Liver (tissue), 3 donors: ENCODE measurements at regions not wholly inside any gene's neighbourhood (a gene's known extent, or its start where the extent isn't known, plus 50 kb on each side); places are given as distances from the start of the nearest gene placed in this dataset.

Source experiments
- ATF3 ChIP-seq: IDR thresholded peaks from 2 replicates; pipeline ENCODE4 v1.6.1; 2016; ENCODE audit warnings: antibody characterized with exemption
- CTCF ChIP-seq: fragments of 150-350 bp; IDR thresholded peaks from 2 replicates; pipeline ENCODE4 v1.5.1; 2017; ENCODE audit warnings: improper control_type of control experiment, low read depth, low read length; ENCODE audit not compliant: missing input control
- EGR1 ChIP-seq, 2 donors: IDR thresholded peaks; 2 replicates each; pipeline ENCODE4 v1.6.1; 2016 to 2018; ENCODE audit warnings: antibody characterized with exemption in 2 of 2, low read depth in 2 of 2
- FOXA1 ChIP-seq: IDR thresholded peaks from 2 replicates; pipeline ENCODE4 v1.6.1; 2016; ENCODE audit warnings: antibody characterized with exemption
- JUND ChIP-seq, 2 donors: IDR thresholded peaks; 2 replicates each; pipeline ENCODE4 v1.6.1; 2016; ENCODE audit warnings: antibody characterized with exemption in 2 of 2
- MAX ChIP-seq: IDR thresholded peaks from 2 replicates; pipeline ENCODE4 v1.6.1; 2016; ENCODE audit warnings: antibody characterized with exemption
- NR2F2 ChIP-seq: IDR thresholded peaks from 2 replicates; pipeline ENCODE4 v1.6.1; 2016; ENCODE audit warnings: antibody characterized with exemption
- RAD21 ChIP-seq, 2 donors: IDR thresholded peaks; 2 replicates each; pipeline ENCODE4 v1.6.1; 2016; ENCODE audit warnings: antibody characterized with exemption in 2 of 2, mild to moderate bottlenecking in 2 of 2
- REST ChIP-seq: IDR thresholded peaks from 2 replicates; pipeline ENCODE4 v1.6.1; 2016; ENCODE audit warnings: antibody characterized with exemption, mild to moderate bottlenecking
- TAF1 ChIP-seq: conservative IDR thresholded peaks from 2 replicates; pipeline ENCODE4 v1.6.1; 2016; ENCODE audit warnings: antibody characterized with exemption, mild to moderate bottlenecking
- YY1 ChIP-seq: IDR thresholded peaks from 2 replicates; pipeline ENCODE4 v1.6.1; 2016; ENCODE audit warnings: antibody characterized with exemption, mild to moderate bottlenecking
- donor health status: healthy.
- donor health status: healthy.

- TF ChIP-seq CTCF (no peak), ATF3 (no peak), YY1 (no peak), MAX (no peak), JUND (IDR thresholded peaks at IDR 0.05) (no peak), RAD21 (IDR thresholded peaks at IDR 0.05) (no peak), TAF1 (no peak), EGR1 (IDR thresholded peaks at IDR 0.05; ENCODE audit: low read depth in 2 of 2) (no peak), NR2F2 (no peak), FOXA1 (no peak), REST (no peak)
These were observed 121.5 kb upstream of the NR3C2 start for GRCh38 chr4:148563684-148564083.
